Spleen (tissue), 11 donors: ENCODE measurements at regions not wholly inside any gene's neighbourhood (a gene's known extent, or its start where the extent isn't known, plus 50 kb on each side); places are given as distances from the start of the nearest gene placed in this dataset.

Experiments
- DNase-seq: peaks from one replicate; pipeline ENCODE4 v3.0.0-alpha.2; 2020
- H3K27ac ChIP-seq, 8 donors: fragments of 200-600 bp; sonication (generic) in 7 of 8; 1 replicate in 4 of 8; 2 replicates in 4 of 8; pipeline versions ENCODE4 v1.5.0 to v1.8.0; 2016 to 2021; ENCODE audit warnings: inconsistent platforms in 4 of 8, mild to moderate bottlenecking in 4 of 8, moderate library complexity in 1 of 8
- H3K27me3 ChIP-seq, 7 donors: fragments of 200-600 bp; sonication (generic) in 6 of 7; replicated peaks in 1 of 7; 1 replicate in 4 of 7; 2 replicates in 3 of 7; pipeline versions ENCODE4 v1.5.0 to v1.8.0; 2016 to 2021; ENCODE audit warnings: inconsistent platforms in 3 of 7, mild to moderate bottlenecking in 1 of 7
- H3K36me3 ChIP-seq, 6 donors: fragments of 200-600 bp; sonication (generic) in 5 of 6; 1 replicate in 4 of 6; 2 replicates in 2 of 6; pipeline versions ENCODE4 v1.5.0 to v1.8.0; 2016 to 2021; ENCODE audit warnings: inconsistent platforms in 2 of 6
- H3K4me1 ChIP-seq, 6 donors: fragments of 200-600 bp; sonication (generic) in 5 of 6; 1 replicate in 3 of 6; 2 replicates in 3 of 6; pipeline versions ENCODE4 v1.5.0 to v1.8.0; 2016 to 2021; ENCODE audit warnings: inconsistent platforms in 3 of 6
- H3K4me3 ChIP-seq, 8 donors: fragments of 200-600 bp; sonication (generic) in 7 of 8; 1 replicate in 4 of 8; 2 replicates in 4 of 8; pipeline versions ENCODE4 v1.5.0 to v1.8.0; 2016 to 2021; ENCODE audit warnings: inconsistent platforms in 4 of 8, mild to moderate bottlenecking in 4 of 8, moderate library complexity in 2 of 8
- H3K9me3 ChIP-seq, 8 donors: fragments of 200-600 bp; sonication (generic) in 7 of 8; 1 replicate in 4 of 8; 2 replicates in 4 of 8; pipeline versions ENCODE4 v1.5.0 to v1.8.0; 2016 to 2021; ENCODE audit warnings: inconsistent platforms in 4 of 8
- POLR2A ChIP-seq, 3 donors: fragments of 450-650 bp; IDR thresholded peaks; one replicate each; pipeline ENCODE4 v1.5.1; 2017; ENCODE audit warnings: antibody characterized with exemption in 3 of 3, mild to moderate bottlenecking in 1 of 3
- POLR2AphosphoS5 ChIP-seq, 3 donors: sonication (generic); formaldehyde crosslinking; IDR thresholded peaks; one replicate each; pipeline ENCODE4 v1.5.1; 2017; ENCODE audit warnings: antibody characterized with exemption in 3 of 3
- WGBS, 5 donors: extraction: QIAGEN DNeasy Blood & Tissue Kit in 3 of 5; methylation state at CpG; one replicate each; pipeline versions ENCODE4 v1.1.5 to v1.1.7; 2013 to 2018; 5-methylcytosine and 5-hydroxymethylcytosine counted together
- intact Hi-C: fragments of 100-400 bp; cut with DNase I; formaldehyde crosslinking; loops from one replicate; pipeline ENCODE4 v1.15.0; 2023; ENCODE audit warnings: low total_unique reads
- TF ChIP-seq, protein P1 (sequence below), 11 experiments: fragments of 200-600 bp in 7 of 11; fragments of 450-650 bp in 4 of 11; sonication (generic) in 4 of 11; IDR thresholded peaks in 8 of 11; conservative IDR thresholded peaks in 3 of 11; 1 replicate in 7 of 11; 2 replicates in 4 of 11; pipeline versions ENCODE4 v1.4.0 to v1.8.0; 2016 to 2021; ENCODE audit warnings: antibody characterized with exemption in 11 of 11, inconsistent platforms in 4 of 11, mild to moderate bottlenecking in 1 of 11
- donor health status: healthy with polysubstance abuse.
- donor health status: DM: no; HTN: no; CAD: no; lungs with moderate emphysema.
- donor health status: DM: no; HTN: no; CAD: no.
- donor health status: Bipolar disorder and iron deficiency.
- donor health status: healthy.
- donor health status: DM: no; HTN: no; CAD: no.
- donor health status: DM: yes; HTN: yes; CAD: no.

DNA sequence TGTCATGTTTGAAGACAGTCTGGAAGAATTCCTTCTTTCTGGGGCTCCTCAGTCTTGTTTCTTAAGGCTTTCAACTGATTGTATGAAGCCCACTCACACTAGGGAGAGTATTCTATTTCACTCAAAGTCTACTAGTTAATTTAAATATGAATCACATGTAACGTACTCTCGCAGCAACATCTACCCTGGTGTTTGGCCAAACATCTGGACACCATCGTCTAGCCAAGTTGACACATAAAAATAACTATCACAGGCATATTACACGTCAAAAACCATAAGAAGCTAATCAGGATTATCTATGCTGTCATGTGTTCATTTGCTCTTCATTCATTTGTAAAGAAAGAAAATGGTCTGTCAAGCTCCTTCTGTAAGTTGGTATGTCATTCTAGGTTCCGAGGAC lies 787.4 kb downstream of the KCNJ2 start:
- TF ChIP-seq, protein P1, sequence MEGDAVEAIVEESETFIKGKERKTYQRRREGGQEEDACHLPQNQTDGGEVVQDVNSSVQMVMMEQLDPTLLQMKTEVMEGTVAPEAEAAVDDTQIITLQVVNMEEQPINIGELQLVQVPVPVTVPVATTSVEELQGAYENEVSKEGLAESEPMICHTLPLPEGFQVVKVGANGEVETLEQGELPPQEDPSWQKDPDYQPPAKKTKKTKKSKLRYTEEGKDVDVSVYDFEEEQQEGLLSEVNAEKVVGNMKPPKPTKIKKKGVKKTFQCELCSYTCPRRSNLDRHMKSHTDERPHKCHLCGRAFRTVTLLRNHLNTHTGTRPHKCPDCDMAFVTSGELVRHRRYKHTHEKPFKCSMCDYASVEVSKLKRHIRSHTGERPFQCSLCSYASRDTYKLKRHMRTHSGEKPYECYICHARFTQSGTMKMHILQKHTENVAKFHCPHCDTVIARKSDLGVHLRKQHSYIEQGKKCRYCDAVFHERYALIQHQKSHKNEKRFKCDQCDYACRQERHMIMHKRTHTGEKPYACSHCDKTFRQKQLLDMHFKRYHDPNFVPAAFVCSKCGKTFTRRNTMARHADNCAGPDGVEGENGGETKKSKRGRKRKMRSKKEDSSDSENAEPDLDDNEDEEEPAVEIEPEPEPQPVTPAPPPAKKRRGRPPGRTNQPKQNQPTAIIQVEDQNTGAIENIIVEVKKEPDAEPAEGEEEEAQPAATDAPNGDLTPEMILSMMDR (IDR thresholded peaks at IDR 0.05 in 8 of 11, conservative IDR thresholded peaks at IDR 0.05 in 3 of 11) = no peak
- TF ChIP-seq POLR2AphosphoS5 (IDR thresholded peaks at IDR 0.05) (no peak), POLR2A (IDR thresholded peaks at IDR 0.05) (no peak)
- Histone ChIP-seq H3K9me3 (peaks cover 0 to 13% (median 5%) of the 10 kb centered on the region in 8 donors), H3K27ac (no peak overlapping the region), H3K27me3 (no peaks in the 10 kb centered on the region), H3K4me3 (no peak overlapping the region), H3K36me3 (no peaks in the 10 kb centered on the region), H3K4me1 (no peaks in the 10 kb centered on the region)
- DNase-seq = no peak
- intact Hi-C loops = no loop called here
- 68 to 81% (median 71%) methylated on average over 5 of the region's 5 CpGs for WGBS, 5 donors

DNA sequence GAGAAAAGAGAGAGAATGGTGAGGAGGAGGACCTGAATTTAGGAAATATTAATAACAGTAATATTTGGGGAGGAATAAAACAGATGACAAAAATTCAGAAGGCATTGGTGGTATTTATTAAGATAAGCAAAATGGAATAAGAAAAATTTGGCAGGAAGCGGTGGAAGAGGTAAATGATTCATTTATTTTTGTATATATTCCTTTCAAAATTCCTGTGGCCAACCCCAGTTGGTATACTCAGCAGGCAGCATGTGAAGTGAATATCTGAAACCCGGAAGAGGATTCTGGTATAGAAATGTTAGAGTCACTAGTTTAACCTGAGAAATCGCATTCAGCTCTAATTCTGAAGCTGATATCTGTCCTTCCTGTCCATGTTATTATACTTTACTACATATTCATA lies 792.0 kb downstream of the KCNJ2 start:
- intact Hi-C loops = no loop called here
- DNase-seq = no peak
- Histone ChIP-seq H3K36me3 (no peaks in the 10 kb centered on the region), H3K4me1 (no peaks in the 10 kb centered on the region), H3K27ac (no peak overlapping the region), H3K9me3 (peaks cover 0 to 29% (median 14%) of the 10 kb centered on the region in 8 donors), H3K4me3 (no peak overlapping the region), H3K27me3 (no peaks in the 10 kb centered on the region)
- TF ChIP-seq, protein P1 (IDR thresholded peaks at IDR 0.05 in 8 of 11, conservative IDR thresholded peaks at IDR 0.05 in 3 of 11) = no peak
- no peak for TF ChIP-seq POLR2AphosphoS5 (IDR thresholded peaks at IDR 0.05)
- TF ChIP-seq POLR2A (IDR thresholded peaks at IDR 0.05) = no peak
- WGBS, 5 donors = 85 to 94% (median 89%) methylated on average over 3 of the region's 3 CpGs

DNA sequence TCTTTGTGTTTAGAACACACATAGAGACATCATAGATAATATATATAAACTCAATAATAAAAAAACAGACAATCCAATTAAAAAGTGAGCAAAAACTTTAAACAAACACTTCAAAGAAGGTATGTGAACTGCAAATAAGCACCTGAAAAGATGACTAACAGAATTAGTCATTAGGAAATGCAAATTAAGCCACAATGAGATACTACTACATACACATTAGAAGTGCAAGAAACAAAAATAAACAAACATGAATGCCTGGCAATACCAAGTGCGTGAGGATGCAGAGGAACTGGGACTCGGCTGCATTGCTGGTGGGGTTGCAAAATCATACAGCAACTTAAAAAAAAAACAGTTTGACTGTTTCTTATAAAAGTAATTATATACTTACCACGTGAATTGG lies 799.0 kb downstream of the KCNJ2 start:
- no peak for DNase-seq
- Histone ChIP-seq H3K9me3 (peaks cover 0 to 31% (median 21%) of the 10 kb centered on the region in 8 donors), H3K4me3 (no peak overlapping the region), H3K36me3 (no peaks in the 10 kb centered on the region), H3K27me3 (no peaks in the 10 kb centered on the region), H3K27ac (no peak overlapping the region), H3K4me1 (no peaks in the 10 kb centered on the region)
- no peak for TF ChIP-seq POLR2A (IDR thresholded peaks at IDR 0.05)
- TF ChIP-seq POLR2AphosphoS5 (IDR thresholded peaks at IDR 0.05) = no peak
- TF ChIP-seq, protein P1 (IDR thresholded peaks at IDR 0.05 in 8 of 11, conservative IDR thresholded peaks at IDR 0.05 in 3 of 11) = no peak
- intact Hi-C loops = no loop called here
- 78 to 92% (median 81%) methylated on average over 3 of the region's 3 CpGs for WGBS, 5 donors

DNA sequence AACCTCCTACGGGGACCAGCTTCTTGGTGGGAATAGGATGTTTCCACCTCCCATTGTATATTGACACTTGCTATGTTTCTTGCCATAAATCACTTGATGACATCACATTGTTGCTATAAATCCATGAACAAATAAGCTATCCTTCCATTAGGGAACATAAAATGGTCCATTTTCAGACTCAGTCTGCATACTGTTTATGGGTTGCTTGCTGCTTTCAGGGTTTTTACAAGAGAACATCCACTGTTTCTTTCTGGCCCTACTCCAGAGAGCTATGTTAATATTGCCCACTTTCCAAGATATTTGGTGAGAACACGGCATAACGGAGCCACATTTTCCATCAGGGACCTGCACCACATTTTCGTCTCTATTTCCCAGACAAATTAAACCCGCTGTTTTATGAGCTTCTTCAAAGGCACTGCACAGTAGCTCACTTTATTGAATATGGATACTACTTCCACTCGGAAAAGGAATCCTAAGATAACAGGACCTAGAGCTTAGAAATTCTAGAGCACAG lies 800.2 kb downstream of the KCNJ2 start:
- no peak for DNase-seq
- TF ChIP-seq POLR2A (IDR thresholded peaks at IDR 0.05) (no peak), POLR2AphosphoS5 (IDR thresholded peaks at IDR 0.05) (no peak)
- TF ChIP-seq, protein P1 (IDR thresholded peaks at IDR 0.05 in 8 of 11, conservative IDR thresholded peaks at IDR 0.05 in 3 of 11) = no peak
- WGBS, 5 donors = 84 to 93% (median 90%) methylated on average over 6 of the region's 6 CpGs

More for the DNA sequence above, 800.2 kb downstream of the KCNJ2 start:
- no peaks in the 10 kb centered on the region for H3K36me3 ChIP-seq
- H3K4me3 ChIP-seq = no peak overlapping the region
- H3K4me1 ChIP-seq = no peaks in the 10 kb centered on the region
- no peak overlapping the region for H3K27ac ChIP-seq
- H3K9me3 ChIP-seq = peaks cover 0 to 26% (median 21%) of the 10 kb centered on the region in 8 donors
- intact Hi-C loops = no loop called here
- H3K27me3 ChIP-seq = no peaks in the 10 kb centered on the region
